Body of pancreas (tissue), 4 donors: ENCODE measurements at regions not wholly inside any gene's neighbourhood (a gene's known extent, or its start where the extent isn't known, plus 50 kb on each side); places are given as distances from the start of the nearest gene placed in this dataset.

Experiments used
- ATAC-seq: fragments of 150-250 bp; one replicate; pipeline ENCODE4 v1.9.1; 2016
- DNase-seq, 4 donors: peaks; one replicate each; pipeline ENCODE4 v3.0.0-alpha.2; 2019
- H3K27ac ChIP-seq, 4 donors: fragments of 200-600 bp; sonication (generic); 1 replicate in 3 of 4; 2 replicates in 1 of 4; pipeline versions ENCODE4 v1.5.1 to v1.6.1; 2016 to 2019; ENCODE audit warnings: mild to moderate bottlenecking in 1 of 4, mixed read lengths in 1 of 4, moderate library complexity in 1 of 4
- H3K27me3 ChIP-seq, 2 donors: fragments of 200-600 bp; sonication (generic); one replicate each; pipeline ENCODE4 v1.6.0; 2016; ENCODE audit warnings: mild to moderate bottlenecking in 1 of 2
- H3K36me3 ChIP-seq, 2 donors: fragments of 200-600 bp; sonication (generic); replicated peaks in 1 of 2; 2 replicates each; pipeline ENCODE4 v1.5.1; 2016; ENCODE audit warnings: low read depth in 2 of 2; ENCODE audit not compliant: insufficient read depth in 1 of 2
- H3K4me1 ChIP-seq: fragments of 200-600 bp; sonication (generic); one replicate; pipeline ENCODE4 v1.6.0; 2016
- H3K4me3 ChIP-seq, 2 donors: fragments of 200-600 bp; sonication (generic); 1 replicate in 1 of 2; 2 replicates in 1 of 2; pipeline ENCODE4 v1.5.1; 2016 to 2019
- H3K9me3 ChIP-seq, 3 donors: fragments of 200-600 bp; sonication (generic); 1 replicate in 2 of 3; 2 replicates in 1 of 3; pipeline ENCODE4 v1.5.1; 2016
- POLR2A ChIP-seq, 3 donors: fragments of 450-650 bp; IDR thresholded peaks; one replicate each; pipeline ENCODE4 v1.6.1; 2016; ENCODE audit warnings: antibody characterized with exemption in 3 of 3, mild to moderate bottlenecking in 2 of 3
- WGBS, 2 donors: methylation state at CpG; one replicate each; pipeline ENCODE4 v1.1.5; 2017; 5-methylcytosine and 5-hydroxymethylcytosine counted together
- intact Hi-C: fragments of 100-400 bp; cut with DNase I; formaldehyde crosslinking; loops from one replicate; pipeline ENCODE4 v1.15.1; 2023
- TF ChIP-seq, protein P1 (sequence below), 7 experiments: fragments of 450-650 bp in 4 of 7; fragments of 200-600 bp in 3 of 7; sonication (generic) in 3 of 7; IDR thresholded peaks; one replicate each; pipeline ENCODE4 v1.5.1; 2016 to 2019; ENCODE audit warnings: antibody characterized with exemption in 7 of 7

DNA sequence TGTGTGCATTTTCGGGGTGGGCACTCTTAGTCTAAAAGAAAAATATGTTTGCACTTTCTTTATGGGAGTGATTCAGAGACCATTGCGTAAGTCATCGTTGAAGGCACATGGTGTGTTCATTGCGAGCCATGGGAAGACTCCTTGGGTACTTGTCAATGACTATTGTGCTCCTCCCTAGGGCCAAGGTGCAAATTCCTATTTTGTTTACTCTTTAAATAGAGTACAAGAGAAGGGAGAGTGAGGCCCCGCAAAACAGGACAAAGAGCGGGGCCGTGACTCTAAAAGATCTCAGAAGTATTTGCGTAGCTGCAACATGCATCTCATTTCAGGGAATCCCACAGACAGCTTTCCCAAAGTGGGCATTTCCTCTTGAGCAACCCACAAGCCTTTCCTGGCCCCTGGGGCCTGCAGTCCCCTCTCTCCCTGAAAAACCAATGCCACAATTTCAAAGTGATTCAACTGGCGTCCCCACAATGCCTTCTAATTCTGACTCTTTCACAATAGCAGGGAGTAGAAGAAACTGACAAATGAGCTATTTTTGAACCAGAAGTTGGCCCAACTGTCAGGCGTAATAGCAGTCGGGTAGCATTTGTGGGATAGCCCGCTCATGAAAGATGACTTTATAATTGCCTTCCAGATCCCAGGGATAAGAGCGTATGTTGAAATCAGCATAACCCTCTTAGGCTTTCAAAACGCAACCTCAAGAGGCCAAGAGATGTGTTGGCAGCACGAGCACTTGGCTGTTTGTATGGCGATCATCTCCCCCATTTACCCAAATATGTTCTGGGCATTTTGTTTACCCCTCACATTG is 277.9 kb upstream of the BMP2 start:
- no peak for ATAC-seq
- H3K27ac ChIP-seq = no peak overlapping the region
- intact Hi-C loops = no loop called here
- H3K9me3 ChIP-seq = no peaks in the 10 kb centered on the region
- H3K4me1 ChIP-seq = no peaks in the 10 kb centered on the region
- no peaks in the 10 kb centered on the region for H3K27me3 ChIP-seq
- TF ChIP-seq POLR2A (IDR thresholded peaks at IDR 0.05) = no peak
- TF ChIP-seq, protein P1, sequence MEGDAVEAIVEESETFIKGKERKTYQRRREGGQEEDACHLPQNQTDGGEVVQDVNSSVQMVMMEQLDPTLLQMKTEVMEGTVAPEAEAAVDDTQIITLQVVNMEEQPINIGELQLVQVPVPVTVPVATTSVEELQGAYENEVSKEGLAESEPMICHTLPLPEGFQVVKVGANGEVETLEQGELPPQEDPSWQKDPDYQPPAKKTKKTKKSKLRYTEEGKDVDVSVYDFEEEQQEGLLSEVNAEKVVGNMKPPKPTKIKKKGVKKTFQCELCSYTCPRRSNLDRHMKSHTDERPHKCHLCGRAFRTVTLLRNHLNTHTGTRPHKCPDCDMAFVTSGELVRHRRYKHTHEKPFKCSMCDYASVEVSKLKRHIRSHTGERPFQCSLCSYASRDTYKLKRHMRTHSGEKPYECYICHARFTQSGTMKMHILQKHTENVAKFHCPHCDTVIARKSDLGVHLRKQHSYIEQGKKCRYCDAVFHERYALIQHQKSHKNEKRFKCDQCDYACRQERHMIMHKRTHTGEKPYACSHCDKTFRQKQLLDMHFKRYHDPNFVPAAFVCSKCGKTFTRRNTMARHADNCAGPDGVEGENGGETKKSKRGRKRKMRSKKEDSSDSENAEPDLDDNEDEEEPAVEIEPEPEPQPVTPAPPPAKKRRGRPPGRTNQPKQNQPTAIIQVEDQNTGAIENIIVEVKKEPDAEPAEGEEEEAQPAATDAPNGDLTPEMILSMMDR (IDR thresholded peaks at IDR 0.05) = no peak
- no peaks in the 10 kb centered on the region for H3K36me3 ChIP-seq
- 47 to 61% methylated on average over 16 of the region's 16 CpGs for WGBS, 2 donors
- DNase-seq = no peak
- H3K4me3 ChIP-seq = no peak overlapping the region

DNA sequence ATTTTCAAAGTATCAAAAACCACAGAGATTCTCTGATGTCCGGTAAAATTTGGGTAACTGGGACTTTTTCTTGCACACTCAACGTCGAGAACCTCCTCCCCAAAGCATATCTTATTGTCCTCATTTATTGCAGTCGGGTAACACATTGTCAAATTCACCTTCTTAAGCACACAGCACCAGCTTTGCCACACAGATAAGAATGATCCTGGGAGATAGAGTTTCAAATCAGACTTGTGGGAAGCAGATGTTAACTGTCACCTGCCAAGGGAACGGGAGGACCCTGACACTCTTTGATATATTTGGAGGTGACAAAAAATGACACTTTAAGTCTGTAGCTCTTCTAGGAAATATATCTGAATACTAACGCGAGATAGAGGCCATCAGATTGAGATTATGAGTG is 282.1 kb upstream of the BMP2 start:
- Histone ChIP-seq H3K27me3 (no peaks in the 10 kb centered on the region), H3K36me3 (no peaks in the 10 kb centered on the region), H3K9me3 (no peaks in the 10 kb centered on the region), H3K4me1 (no peaks in the 10 kb centered on the region), H3K4me3 (no peak overlapping the region), H3K27ac (no peak overlapping the region)
- intact Hi-C loops = no loop called here
- TF ChIP-seq, protein P1 (IDR thresholded peaks at IDR 0.05) = no peak
- TF ChIP-seq POLR2A (IDR thresholded peaks at IDR 0.05) = no peak
- 30 to 32% methylated on average over 7 of the region's 7 CpGs for WGBS, 2 donors
- no peak for DNase-seq
- no peak for ATAC-seq

DNA sequence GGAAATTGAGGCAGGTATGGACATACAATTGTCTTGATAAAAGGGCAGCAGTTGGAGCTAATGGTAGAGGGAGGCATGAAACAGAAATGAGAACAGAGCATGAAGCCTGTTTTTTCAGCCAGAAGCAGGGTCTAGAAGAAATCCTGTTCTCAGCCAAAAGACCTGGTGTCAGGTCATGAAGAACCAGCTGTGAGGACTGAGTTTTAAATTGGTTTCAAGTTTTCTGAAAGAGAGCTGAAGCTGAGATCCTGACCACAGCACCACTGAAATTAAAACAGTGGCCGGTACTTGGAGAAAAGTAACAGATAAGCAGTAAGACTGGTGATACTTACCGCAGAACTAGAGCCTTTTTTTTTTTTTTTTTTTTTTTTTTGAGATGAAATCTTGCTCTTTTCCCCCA is 283.8 kb upstream of the BMP2 start:
- no peaks in the 10 kb centered on the region for H3K4me1 ChIP-seq
- DNase-seq = no peak
- no peaks in the 10 kb centered on the region for H3K36me3 ChIP-seq
- H3K9me3 ChIP-seq = no peaks in the 10 kb centered on the region
- H3K4me3 ChIP-seq = no peak overlapping the region
- intact Hi-C loops = no loop called here
- no peaks in the 10 kb centered on the region for H3K27me3 ChIP-seq
- WGBS, 2 donors = 89 to 93% methylated on average over 2 of the region's 2 CpGs
- ATAC-seq = no peak
- TF ChIP-seq, protein P1 (IDR thresholded peaks at IDR 0.05) = no peak
- TF ChIP-seq POLR2A (IDR thresholded peaks at IDR 0.05) = no peak
- H3K27ac ChIP-seq = no peak overlapping the region

DNA sequence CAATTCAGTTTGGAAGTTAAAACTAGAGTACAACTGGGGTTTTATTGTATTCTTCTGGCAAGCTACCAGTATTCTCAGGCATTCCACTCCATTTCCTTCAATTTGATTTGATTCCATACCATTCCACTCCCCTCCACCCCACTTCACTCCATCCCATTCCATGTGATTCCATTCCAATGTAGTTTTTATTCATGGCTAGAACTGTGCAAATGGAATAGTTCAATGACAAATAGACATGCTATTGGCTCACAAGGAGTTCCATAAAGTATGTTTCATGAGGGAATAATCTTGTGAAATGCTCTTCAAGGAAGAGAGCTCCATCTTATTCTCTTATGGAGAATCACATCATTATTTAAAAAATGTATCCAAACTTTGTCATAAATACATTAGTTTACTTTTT is 285.0 kb upstream of the BMP2 start:
- no peak for DNase-seq
- Histone ChIP-seq H3K4me1 (no peaks in the 10 kb centered on the region), H3K36me3 (no peaks in the 10 kb centered on the region), H3K27ac (no peak overlapping the region), H3K27me3 (no peaks in the 10 kb centered on the region), H3K9me3 (no peaks in the 10 kb centered on the region), H3K4me3 (no peak overlapping the region)
- no peak for ATAC-seq
- intact Hi-C loops = no loop called here
- TF ChIP-seq POLR2A (IDR thresholded peaks at IDR 0.05) = no peak
- TF ChIP-seq, protein P1 (IDR thresholded peaks at IDR 0.05) = no peak
